SK-N-SH (cell line): ENCODE measurements at regions not wholly inside any gene's neighbourhood (a gene's known extent, or its start where the extent isn't known, plus 50 kb on each side); places are given as distances from the start of the nearest gene placed in this dataset.

Experiments used
- EP300 ChIP-seq, 2 experiments: IDR thresholded peaks; 2 replicates each; pipeline versions ENCODE4 v1.4.0 to v1.6.1; 2012; ENCODE audit warnings: borderline replicate concordance in 1 of 2, low read depth in 1 of 2, low read length in 1 of 2
- GABPA ChIP-seq: IDR thresholded peaks from 2 replicates; pipeline ENCODE4 v1.4.0; 2012; ENCODE audit warnings: low read depth, mild to moderate bottlenecking
- IRF3 ChIP-seq: fragments of 150-350 bp; IDR thresholded peaks from 2 replicates; pipeline ENCODE4 v1.6.1; 2016; ENCODE audit warnings: mild to moderate bottlenecking, low read depth, low read length
- MAX ChIP-seq: IDR thresholded peaks from 2 replicates; pipeline ENCODE4 v1.4.0; 2012; ENCODE audit warnings: low read depth
- MEF2A ChIP-seq: IDR thresholded peaks from 2 replicates; pipeline ENCODE4 v1.4.0; 2012; ENCODE audit warnings: low read depth, borderline replicate concordance
- MXI1 ChIP-seq: IDR thresholded peaks from 2 replicates; pipeline ENCODE4 v1.6.1; 2012; ENCODE audit warnings: mild to moderate bottlenecking, low read depth, low read length, improper control_type of control experiment
- NFIC ChIP-seq: IDR thresholded peaks from 2 replicates; pipeline ENCODE4 v1.4.0; 2012; ENCODE audit warnings: borderline replicate concordance
- POLR2AphosphoS5 ChIP-seq: IDR thresholded peaks from 2 replicates; pipeline ENCODE4 v1.6.1; 2012; ENCODE audit warnings: low read depth, low read length
- YY1 ChIP-seq: IDR thresholded peaks from 2 replicates; pipeline ENCODE4 v1.4.0; 2012; ENCODE audit warnings: low read depth, mild to moderate bottlenecking
- TF ChIP-seq, protein P1 (sequence below): fragments of 150-350 bp; IDR thresholded peaks from 2 replicates; pipeline ENCODE4 v1.6.1; 2017; ENCODE audit warnings: antibody characterized with exemption, low read length, low read depth, borderline replicate concordance
- TF ChIP-seq, protein P2 (sequence below): fragments of 200-600 bp; sonication (generic); IDR thresholded peaks from 2 replicates; pipeline ENCODE4 v1.6.1; 2017; ENCODE audit warnings: antibody characterized with exemption, mild to moderate bottlenecking, moderate library complexity
- TF ChIP-seq, protein P3 (sequence below): IDR thresholded peaks from 2 replicates; pipeline ENCODE4 v1.4.0; 2012; ENCODE audit warnings: low read depth, borderline replicate concordance
- TF ChIP-seq, protein P4 (sequence below): IDR thresholded peaks from 2 replicates; pipeline ENCODE4 v1.6.1; 2012; ENCODE audit warnings: mild to moderate bottlenecking, low read depth, low read length, moderate library complexity

GRCh38 chr14:94682736-94683135 is 70.5 kb downstream of the SERPINA3 start:
- TF ChIP-seq NFIC (no peak), GABPA (no peak), MEF2A (no peak), MXI1 (no peak), EP300 (IDR thresholded peaks at IDR 0.05; ENCODE audit: borderline replicate concordance in 1 of 2, low read depth in 1 of 2, low read length in 1 of 2) (no peak), YY1 (no peak), IRF3 (no peak), POLR2AphosphoS5 (no peak), MAX (no peak)
- TF ChIP-seq, protein P1, sequence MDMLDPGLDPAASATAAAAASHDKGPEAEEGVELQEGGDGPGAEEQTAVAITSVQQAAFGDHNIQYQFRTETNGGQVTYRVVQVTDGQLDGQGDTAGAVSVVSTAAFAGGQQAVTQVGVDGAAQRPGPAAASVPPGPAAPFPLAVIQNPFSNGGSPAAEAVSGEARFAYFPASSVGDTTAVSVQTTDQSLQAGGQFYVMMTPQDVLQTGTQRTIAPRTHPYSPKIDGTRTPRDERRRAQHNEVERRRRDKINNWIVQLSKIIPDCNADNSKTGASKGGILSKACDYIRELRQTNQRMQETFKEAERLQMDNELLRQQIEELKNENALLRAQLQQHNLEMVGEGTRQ: no peak
- TF ChIP-seq, protein P2, sequence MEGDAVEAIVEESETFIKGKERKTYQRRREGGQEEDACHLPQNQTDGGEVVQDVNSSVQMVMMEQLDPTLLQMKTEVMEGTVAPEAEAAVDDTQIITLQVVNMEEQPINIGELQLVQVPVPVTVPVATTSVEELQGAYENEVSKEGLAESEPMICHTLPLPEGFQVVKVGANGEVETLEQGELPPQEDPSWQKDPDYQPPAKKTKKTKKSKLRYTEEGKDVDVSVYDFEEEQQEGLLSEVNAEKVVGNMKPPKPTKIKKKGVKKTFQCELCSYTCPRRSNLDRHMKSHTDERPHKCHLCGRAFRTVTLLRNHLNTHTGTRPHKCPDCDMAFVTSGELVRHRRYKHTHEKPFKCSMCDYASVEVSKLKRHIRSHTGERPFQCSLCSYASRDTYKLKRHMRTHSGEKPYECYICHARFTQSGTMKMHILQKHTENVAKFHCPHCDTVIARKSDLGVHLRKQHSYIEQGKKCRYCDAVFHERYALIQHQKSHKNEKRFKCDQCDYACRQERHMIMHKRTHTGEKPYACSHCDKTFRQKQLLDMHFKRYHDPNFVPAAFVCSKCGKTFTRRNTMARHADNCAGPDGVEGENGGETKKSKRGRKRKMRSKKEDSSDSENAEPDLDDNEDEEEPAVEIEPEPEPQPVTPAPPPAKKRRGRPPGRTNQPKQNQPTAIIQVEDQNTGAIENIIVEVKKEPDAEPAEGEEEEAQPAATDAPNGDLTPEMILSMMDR: no peak
- TF ChIP-seq, protein P3, sequence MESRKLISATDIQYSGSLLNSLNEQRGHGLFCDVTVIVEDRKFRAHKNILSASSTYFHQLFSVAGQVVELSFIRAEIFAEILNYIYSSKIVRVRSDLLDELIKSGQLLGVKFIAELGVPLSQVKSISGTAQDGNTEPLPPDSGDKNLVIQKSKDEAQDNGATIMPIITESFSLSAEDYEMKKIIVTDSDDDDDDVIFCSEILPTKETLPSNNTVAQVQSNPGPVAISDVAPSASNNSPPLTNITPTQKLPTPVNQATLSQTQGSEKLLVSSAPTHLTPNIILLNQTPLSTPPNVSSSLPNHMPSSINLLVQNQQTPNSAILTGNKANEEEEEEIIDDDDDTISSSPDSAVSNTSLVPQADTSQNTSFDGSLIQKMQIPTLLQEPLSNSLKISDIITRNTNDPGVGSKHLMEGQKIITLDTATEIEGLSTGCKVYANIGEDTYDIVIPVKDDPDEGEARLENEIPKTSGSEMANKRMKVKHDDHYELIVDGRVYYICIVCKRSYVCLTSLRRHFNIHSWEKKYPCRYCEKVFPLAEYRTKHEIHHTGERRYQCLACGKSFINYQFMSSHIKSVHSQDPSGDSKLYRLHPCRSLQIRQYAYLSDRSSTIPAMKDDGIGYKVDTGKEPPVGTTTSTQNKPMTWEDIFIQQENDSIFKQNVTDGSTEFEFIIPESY: no peak
- TF ChIP-seq, protein P4, sequence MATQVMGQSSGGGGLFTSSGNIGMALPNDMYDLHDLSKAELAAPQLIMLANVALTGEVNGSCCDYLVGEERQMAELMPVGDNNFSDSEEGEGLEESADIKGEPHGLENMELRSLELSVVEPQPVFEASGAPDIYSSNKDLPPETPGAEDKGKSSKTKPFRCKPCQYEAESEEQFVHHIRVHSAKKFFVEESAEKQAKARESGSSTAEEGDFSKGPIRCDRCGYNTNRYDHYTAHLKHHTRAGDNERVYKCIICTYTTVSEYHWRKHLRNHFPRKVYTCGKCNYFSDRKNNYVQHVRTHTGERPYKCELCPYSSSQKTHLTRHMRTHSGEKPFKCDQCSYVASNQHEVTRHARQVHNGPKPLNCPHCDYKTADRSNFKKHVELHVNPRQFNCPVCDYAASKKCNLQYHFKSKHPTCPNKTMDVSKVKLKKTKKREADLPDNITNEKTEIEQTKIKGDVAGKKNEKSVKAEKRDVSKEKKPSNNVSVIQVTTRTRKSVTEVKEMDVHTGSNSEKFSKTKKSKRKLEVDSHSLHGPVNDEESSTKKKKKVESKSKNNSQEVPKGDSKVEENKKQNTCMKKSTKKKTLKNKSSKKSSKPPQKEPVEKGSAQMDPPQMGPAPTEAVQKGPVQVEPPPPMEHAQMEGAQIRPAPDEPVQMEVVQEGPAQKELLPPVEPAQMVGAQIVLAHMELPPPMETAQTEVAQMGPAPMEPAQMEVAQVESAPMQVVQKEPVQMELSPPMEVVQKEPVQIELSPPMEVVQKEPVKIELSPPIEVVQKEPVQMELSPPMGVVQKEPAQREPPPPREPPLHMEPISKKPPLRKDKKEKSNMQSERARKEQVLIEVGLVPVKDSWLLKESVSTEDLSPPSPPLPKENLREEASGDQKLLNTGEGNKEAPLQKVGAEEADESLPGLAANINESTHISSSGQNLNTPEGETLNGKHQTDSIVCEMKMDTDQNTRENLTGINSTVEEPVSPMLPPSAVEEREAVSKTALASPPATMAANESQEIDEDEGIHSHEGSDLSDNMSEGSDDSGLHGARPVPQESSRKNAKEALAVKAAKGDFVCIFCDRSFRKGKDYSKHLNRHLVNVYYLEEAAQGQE: no peak
